HG02610 (cell line): ENCODE measurements at regions not wholly inside any gene's neighbourhood (a gene's known extent, or its start where the extent isn't known, plus 50 kb on each side); places are given as distances from the start of the nearest gene placed in this dataset.
A peak's percentile ranks its signal among the peaks of the same experiment; 100 is the strongest.
"Not testable (repeated sequence)": the region's sequence is repeated elsewhere in the genome, so short reads cannot be mapped to it uniquely, and the experiment has no call there.

Experiments used
- ATAC-seq: cut with Tn5 transposase; IDR thresholded peaks from one replicate; pipeline ENCODE4 v1.9.1; 2021; ENCODE audit warnings: mild to moderate bottlenecking, moderate library complexity; ENCODE audit not compliant: unreplicated experiment

DNA sequence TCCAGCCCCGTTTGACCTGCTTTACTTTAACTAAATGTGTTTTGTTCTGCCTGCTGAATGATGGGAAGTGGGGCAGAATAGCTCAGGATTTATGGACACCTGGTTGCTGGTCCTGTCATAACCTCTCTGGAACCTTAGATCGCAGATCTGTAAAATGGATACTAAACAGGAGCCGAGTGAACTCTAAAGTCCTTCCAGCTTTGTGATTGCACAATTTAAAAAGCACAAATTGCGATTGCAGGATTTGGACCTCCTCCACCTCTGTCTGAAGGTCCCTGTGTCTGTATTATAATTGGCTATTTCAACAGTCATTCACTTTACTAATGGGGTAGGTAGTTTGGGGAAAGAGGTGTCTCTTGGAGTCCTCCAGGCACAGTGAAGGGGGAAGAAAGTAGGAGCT is 220.4 kb downstream of the LY86 start:
- no peak for ATAC-seq

DNA sequence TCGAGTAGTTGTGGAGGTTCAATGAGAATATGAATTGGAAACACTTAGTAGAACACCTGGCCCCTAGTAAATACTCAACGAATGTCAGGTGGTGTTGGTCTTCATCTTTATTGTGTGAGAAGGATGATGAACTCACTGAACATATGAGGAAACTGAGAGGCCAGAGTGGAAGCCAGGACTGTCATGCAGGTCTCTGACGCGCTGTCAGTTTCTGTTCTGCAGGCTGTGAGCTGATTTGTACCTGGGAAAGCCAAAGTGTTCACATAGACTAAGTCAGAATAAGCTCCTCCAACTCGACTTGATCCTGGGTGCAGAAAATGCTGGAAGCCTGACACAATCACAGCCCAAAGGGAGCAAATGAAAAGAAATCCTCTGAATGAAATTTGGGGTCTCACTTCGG is 222.2 kb downstream of the LY86 start:
- peak; percentile 49 for ATAC-seq

DNA sequence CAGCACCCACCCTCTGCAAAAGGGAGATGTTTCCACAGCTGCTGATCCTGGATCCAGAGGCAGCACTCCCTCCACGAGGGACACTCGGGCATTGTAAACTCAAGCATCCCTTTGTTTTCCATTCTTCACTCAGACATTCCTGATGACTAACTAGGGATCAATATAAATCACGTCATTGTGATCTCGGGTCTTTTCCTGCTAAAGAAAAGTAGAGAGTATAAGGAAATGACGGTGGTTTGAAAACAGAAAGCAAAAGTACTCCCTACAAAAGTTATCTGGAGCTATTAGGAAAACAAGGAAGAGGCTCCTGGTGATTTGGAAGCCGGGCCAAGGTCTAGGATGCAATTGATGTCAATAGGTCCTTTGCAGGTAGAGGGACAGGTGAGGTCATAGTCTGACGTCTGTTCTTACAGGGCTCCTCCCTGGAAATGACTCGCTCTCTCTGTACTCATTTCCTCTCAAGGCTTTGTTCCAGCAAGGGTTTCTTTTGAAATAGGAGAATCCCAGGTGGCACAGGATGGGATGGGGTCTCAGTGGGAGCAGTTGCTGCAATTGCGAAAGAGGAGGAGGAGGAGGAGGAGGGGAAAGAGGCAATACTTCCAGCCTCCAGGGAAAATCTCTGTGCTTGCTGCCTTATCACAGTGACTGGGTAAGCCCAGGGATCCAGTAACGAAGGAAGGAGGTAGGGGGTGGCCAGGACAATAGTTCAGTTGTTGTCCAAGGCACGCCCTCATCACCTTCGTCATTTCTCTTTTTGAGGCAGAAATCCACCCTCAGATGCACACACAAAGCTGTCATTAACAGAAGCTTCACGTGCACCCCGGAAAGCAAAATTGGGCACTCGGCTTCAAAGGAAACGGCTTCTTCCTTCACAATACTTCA is 222.8 kb downstream of the LY86 start:
- ATAC-seq = peak; percentile 15

DNA sequence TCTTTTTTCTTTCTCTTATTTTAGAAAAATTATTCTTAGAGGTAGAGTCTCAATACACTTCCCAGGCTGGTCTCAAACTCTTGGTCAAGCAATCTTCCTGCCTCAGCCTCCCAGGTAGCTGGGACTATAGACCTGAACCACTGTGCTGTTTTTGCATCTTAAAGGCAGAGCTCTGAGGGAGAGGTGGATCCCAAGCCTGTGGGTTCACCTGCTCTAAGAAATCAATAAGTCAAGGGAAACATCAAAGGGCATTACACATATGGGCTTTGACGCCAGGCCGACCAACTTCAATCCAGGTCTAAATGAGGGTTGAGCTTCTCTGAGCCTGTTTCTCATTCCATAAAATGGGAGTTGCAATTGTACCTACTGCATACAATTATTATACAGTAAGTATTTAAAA is 223.9 kb downstream of the LY86 start:
- no peak for ATAC-seq

DNA sequence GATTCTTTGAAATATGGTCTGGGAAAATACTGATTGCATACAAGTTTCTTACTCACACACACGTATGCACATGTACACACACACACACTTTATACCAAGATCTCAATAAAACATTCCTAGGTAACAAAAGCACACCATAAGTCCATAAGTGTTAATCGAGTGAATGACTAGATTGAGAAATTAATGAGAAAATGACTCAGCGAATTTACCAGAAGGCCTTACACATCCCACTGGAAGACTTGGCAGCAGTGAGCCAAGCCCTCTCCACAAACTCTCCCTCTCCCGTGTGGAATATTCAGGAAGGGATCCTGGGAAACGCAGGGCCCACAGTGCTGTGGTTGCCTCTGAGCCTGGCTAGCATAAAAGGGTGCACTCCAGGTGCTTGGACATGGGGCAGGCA is 227.2 kb downstream of the LY86 start:
- no peak for ATAC-seq

DNA sequence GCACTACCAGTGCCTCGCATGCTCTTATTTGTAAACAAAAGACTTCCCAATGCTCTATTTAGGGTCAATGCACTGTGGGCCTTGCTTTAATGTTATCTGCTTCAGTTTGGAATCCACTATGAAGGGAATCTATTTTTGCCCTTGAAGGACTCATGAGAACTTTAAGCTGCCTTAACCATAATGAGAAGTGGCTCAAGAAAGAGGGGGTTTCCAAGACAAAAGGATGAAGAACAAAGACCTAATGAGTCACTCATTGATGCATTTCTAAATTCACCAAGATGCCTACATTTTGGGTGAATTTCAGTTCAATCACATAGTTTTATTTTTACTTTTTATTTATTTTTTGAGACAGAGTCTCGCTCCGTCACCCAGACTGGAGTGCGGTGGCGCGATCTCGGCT is 228.2 kb downstream of the LY86 start:
- peak; percentile 67 for ATAC-seq

DNA sequence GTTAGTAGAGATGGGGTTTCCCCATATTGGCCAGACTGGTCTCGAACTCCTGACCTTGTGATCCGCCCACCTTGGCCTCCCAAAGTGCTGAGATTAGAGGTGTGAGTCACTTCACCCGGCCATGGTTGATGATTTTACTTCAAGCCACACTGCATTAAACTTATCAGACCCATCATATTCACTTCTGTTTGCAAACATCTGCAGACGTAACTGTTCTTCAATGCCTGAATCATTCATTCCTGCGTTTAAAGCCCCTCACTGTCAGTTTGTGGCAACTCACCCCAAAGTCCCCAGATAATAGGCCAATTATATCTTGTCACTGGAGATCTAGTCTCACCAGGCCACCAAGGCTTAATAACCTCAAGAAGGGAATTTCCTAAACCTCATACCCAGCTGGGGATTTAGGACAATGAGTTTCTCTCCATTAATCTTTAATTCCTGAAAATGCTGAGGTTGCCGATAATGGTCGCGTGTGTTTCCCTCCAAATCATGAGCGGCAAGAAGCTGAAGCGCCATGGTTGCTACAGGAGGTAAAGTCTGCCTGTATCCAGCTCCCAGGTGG is 229.6 kb downstream of the LY86 start:
- peak; percentile 49 for ATAC-seq

DNA sequence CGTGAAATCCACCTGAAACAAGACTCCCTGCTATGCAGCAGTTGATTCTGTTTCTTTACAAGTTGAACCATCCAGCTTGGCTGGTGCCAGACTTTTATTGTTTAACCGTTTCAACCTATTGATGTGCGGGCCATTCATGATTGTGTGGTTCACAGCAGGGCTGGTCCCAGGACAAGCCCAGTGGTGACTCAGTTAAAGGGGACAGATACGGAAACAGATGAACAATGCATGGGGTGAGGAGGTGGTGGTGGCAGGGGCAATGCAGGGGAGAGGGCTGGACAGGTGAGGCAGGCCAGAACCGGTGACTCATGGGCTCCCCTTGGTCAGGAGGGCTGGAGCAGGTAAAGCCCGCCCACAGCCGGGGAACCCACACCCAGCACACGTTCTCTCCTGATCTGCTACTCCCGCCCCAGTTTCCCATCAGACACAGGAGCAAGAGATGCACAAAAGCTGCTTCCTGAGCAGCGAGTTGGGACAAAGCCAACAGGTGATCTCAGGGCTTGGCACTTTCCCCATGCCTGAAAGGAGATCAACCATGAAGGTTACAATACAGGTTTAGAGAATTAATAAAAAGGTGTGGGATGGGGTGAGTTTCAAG is 232.2 kb downstream of the LY86 start:
- ATAC-seq = no peak

DNA sequence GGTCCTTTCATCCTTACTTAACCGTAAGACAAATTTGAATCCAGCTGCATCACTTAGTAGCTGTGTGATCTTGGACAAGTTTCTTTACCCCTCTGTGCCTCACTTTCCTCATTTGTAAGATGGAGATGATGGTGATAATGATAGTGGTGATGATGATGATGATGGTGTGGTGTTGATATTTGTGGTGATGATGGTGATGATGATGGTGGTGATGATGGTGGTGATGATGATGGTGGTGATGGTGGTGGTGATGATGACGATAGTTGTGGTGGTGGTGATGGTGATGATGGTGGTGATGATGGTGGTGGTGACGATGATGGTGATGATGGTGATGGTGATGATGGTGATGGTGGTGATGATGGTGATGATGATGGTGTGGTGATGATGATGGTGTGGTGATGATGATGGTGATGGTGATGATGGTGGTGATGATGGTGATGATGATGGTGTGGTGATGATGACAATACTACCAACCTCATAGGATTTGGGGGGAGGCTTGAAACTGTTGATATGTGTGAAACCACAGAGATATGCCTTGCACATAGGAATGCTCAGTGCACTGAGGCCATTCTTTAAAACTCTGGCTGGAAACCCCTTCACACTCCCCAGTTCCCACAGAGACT is 233.2 kb downstream of the LY86 start:
- no peak for ATAC-seq

DNA sequence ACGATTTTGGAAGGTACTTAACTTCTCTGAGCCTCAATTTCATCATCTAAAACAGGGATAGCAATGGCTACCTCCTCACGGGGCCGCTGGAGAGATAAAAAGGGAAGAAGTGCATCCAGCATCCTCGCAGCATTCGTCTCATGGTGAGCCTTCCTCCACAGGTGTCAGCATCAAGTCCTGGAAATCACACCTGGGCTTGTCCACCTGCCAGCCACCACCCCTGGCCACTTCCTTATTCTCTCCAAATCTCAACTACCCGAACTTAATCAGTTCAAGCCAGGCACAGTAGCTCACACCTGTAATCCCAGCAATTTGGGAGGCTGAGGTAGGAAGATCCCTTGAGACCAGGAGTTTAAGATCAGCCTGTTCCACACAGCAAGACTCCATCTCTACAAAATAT is 234.5 kb downstream of the LY86 start:
- no peak for ATAC-seq

DNA sequence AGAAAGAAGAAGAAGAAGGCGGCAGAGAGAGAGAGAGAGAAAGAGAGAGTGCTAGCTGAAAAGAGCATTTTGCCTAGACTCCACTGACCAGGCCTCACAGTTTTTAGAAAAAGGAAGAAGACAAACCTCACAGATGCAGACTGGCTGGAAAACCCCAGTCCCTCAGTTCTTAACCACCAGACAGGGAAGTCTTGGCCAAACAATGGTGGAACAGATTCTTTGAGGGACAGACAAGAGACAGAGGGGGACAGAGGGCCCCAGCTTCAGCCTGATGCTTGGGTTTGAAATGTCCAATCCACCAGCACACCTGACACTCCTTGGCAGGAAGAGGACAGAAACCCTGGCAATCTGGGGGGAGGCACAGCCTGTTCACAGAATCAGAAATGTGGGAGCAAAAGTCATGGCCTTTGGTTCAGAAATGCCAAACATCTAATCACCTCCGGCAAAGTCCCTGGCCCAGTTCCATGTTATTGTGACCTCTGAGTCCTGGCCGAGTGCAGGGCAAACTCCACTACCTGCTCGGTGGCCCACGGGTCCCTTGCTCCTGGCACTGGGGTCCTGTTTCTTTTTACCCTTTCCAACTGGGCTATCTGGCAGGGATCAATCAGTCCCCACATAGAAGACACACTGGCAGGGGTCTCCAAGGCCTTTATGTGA is 235.2 kb downstream of the LY86 start:
- no peak for ATAC-seq

DNA sequence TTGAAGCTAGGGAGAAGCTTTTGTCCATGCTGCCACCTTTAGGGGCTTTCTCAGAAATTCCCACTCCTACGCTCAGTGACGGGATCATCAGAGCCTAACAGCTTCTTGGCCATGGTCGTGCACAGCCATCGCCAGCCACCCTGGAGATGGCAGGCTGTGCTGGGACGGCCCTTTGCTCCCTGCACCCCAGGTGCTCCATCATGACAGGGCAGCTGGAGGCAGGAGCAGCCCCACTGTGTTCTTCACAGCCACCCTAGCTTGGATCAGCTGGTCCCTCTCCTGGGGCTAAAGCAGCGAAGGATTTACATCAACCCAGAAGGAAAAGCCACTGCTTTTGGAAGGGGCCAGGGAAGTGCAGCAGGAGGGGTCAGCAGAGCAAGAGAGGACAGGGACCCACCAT is 235.9 kb downstream of the LY86 start:
- no peak for ATAC-seq

DNA sequence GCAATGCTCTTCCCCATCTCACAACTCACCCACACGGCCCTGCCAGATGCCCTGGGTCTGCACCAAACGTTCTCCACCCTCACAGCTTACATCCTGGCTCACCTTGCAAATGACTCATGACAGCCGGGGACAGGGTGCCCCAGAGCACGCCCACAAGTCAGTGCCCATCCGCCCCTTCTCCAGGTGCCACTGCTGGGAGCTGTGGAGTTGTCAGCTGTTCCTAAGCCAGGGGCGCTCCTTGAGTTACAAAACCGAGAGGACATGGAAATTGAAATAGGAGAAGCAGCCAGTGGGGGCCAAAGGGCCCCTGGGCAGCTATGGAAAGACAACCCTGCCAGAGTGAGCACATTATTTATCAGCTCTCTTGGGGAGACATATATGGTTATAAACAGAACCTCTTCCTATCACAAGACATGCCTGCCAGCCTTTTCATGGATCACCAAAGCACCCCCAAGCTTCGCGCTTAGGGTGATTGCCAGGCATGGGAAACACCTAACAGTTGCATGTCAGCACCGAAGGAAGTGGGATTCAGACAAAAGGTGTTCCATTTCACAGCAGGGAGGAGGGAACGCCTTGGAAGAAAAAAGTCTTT is 236.8 kb downstream of the LY86 start:
- ATAC-seq = no peak

DNA sequence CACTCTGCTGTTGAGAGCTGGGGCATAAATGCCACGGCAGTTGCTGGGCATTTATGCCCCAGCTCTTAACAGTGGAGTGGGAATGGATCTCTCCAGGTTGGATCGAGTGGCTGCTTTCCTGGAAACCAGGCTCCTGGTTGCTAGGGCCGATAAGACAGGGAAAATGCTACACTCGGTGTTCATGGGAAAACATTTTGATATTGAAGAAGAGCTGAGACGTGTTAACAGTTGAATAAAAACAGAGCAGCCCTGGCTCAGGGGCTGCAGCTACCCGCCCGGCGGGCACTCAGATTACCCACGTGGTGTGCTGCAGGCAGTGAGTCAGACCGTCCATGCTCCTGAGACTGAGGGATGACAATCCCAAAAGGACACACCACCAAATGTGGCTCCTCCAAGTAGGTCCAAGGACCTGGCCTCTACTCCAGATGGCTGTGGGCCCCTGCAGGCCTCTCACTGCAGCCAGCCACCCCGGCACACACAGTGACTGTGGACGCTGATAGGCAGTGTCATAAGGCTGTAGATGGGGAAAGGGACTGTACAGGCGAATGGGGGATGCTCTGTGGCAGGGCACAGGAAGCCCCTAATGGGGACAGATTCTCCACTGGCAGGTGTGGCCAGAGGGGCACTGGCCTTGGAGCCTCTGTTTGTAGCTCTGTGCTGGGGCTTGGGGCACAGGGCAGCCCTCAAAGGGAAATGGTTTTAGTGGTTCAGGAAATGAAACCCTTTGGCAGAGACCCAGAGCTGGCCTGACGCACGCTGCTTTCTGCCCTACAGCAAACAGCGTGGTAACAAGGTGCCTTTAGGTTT is 237.8 kb downstream of the LY86 start:
- peak; percentile 76 for ATAC-seq

DNA sequence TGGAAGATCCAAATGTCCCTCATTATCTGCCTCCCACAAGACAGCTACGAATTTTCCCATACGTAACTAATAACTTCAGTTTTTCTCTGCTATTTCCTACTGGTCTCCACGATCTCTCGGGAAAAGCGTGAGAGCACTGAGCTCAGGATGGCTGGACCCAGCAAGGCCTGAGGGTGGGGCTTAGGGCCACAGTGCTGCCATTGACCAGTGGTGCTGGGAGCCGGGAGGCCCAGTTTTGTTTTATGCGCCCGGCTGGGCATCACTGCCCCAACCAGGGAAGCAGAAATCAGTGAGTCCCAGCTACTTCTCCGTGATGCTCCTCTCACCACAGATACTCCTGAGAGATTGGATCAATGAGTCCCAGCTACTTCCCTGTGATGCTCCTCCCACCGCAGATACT is 238.4 kb downstream of the LY86 start:
- ATAC-seq = no peak

DNA sequence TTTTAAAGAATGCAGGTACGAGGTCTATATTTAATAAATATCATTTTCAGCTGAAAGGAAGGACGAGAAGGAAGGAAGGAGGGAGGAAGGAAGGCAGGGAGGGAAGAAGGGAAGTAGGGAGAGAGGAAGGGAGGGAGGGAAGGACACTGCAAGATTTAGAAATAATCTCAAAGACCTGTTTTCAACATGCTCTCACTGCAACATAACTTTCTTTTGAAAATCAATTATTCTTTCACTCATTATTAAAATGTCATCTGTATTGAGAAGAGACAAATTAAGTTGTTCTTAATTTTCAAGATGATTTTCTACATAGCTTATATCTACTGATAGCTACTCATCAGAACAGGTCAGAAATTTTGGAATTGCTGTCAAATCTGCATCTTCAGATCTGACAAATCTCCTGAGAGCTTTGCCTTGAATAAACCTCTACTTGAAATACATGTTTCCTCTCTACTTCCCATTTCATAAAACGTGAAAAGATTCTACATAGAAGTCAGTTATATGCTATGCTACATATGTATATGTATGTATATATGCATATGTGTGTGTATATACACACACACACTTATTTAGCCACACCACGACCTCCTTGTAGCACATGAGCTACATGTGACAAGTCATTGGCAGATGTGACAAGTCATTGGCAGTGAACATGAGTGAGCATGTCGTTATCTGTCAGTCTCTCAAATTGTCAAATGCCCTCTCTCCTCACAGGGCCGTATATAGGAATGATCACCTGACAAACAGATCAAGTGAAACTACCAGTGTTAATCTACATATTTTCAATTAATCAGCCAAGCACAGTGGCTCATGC is 241.6 kb downstream of the LY86 start:
- no peak for ATAC-seq

DNA sequence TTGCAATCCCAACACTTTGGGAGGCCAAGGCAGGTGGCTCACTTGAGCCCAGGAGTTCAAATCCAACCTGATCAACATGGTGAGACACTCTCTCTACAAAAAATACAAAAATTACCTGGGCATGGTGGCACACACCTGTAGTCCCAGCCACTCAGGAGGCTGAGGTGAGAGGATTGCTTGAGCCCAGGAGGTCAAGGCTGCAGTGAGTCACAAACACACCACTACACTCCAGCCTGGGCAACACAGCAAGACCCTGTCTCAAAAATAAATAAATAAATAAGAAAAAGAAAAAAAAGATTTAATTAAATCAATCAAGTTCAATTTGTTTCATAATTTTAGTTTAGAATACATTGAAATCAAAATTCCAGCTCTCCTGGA is 242.2 kb downstream of the LY86 start:
- not testable (repeated sequence) for ATAC-seq

DNA sequence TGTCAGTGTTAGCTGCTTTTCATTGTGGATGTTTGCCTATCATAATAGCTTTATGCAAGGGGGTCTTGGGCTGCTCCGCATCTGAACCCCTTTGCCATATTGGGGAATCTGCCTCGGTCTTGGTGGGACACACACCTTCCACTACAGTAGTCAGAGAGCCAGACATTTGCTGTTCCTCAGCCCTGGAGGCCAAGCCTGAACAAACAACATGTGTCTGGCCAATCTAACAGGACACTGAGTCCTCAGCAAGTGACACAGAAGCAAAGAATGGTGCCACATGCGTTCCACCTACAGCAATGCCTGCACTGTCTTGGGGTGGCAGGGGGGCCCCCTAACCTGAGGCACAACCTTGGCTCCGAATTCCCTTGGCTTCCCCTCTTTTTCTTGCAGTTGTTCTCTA is 243.9 kb downstream of the LY86 start:
- ATAC-seq = no peak
